Parathyroid adenoma (tissue), 2 donors: ENCODE measurements at regions not wholly inside any gene's neighbourhood (a gene's known extent, or its start where the extent isn't known, plus 50 kb on each side); places are given as distances from the start of the nearest gene placed in this dataset.

Experiments used
- H2AFZ ChIP-seq: fragments of 300-600 bp; sonication (generic); one replicate; pipeline ENCODE4 v1.7.0; 2017; ENCODE audit warnings: antibody characterized with exemption, mild to moderate bottlenecking
- H3K27ac ChIP-seq: fragments of 300-600 bp; sonication (generic); one replicate; pipeline ENCODE4 v1.7.0; 2017
- H3K27me3 ChIP-seq: fragments of 300-600 bp; sonication (generic); one replicate; pipeline ENCODE4 v1.7.0; 2017; ENCODE audit warnings: low read length; ENCODE audit not compliant: control insufficient read depth, insufficient read depth
- H3K36me3 ChIP-seq: fragments of 300-600 bp; sonication (generic); one replicate; pipeline ENCODE4 v1.7.0; 2017; ENCODE audit warnings: low read length; ENCODE audit not compliant: control insufficient read depth, insufficient read depth
- H3K4me1 ChIP-seq: fragments of 300-600 bp; sonication (generic); one replicate; pipeline ENCODE4 v1.7.0; 2017; ENCODE audit warnings: control low read depth
- H3K4me2 ChIP-seq: fragments of 300-600 bp; sonication (generic); one replicate; pipeline ENCODE4 v1.7.0; 2017; ENCODE audit warnings: low read length
- H3K4me3 ChIP-seq: fragments of 300-600 bp; sonication (generic); one replicate; pipeline ENCODE4 v1.7.0; 2017; ENCODE audit warnings: low read depth, low read length
- H3K79me2 ChIP-seq: fragments of 300-600 bp; sonication (generic); one replicate; pipeline ENCODE4 v1.7.0; 2017; ENCODE audit warnings: control low read depth
- H3K9ac ChIP-seq: fragments of 300-600 bp; sonication (generic); one replicate; pipeline ENCODE4 v1.7.0; 2017; ENCODE audit warnings: mild to moderate bottlenecking
- H3K9me3 ChIP-seq: fragments of 300-600 bp; sonication (generic); one replicate; pipeline ENCODE4 v1.7.0; 2017; ENCODE audit warnings: low read length; ENCODE audit not compliant: control insufficient read depth
- CTCF ChIP-seq: fragments of 300-600 bp; sonication (generic); IDR thresholded peaks from one replicate; pipeline ENCODE4 v1.7.0; 2017; ENCODE audit warnings: antibody characterized with exemption, mild to moderate bottlenecking
- donor health status: primary hyperparathyroidism.

GRCh38 chr4:104211657-104212056 is 283.0 kb downstream of the CXXC4 start:
- H3K79me2 ChIP-seq = no peaks in the 10 kb centered on the region
- no peak overlapping the region for H3K4me2 ChIP-seq
- no peak overlapping the region for H3K4me3 ChIP-seq
- H3K27ac ChIP-seq = no peak overlapping the region
- no peak for TF ChIP-seq CTCF
- no peaks in the 10 kb centered on the region for H3K9me3 ChIP-seq
- no peak overlapping the region for H3K9ac ChIP-seq
- no peak overlapping the region for H2AFZ ChIP-seq
- no peaks in the 10 kb centered on the region for H3K4me1 ChIP-seq
- H3K36me3 ChIP-seq = no peaks in the 10 kb centered on the region
- H3K27me3 ChIP-seq = no peaks in the 10 kb centered on the region

GRCh38 chr4:104210420-104210819 is 284.3 kb downstream of the CXXC4 start:
- Histone ChIP-seq H3K4me3 (no peak overlapping the region), H3K27ac (no peak overlapping the region), H3K4me2 (no peak overlapping the region), H3K27me3 (no peaks in the 10 kb centered on the region), H3K4me1 (no peaks in the 10 kb centered on the region), H3K79me2 (no peaks in the 10 kb centered on the region), H2AFZ (no peak overlapping the region), H3K36me3 (no peaks in the 10 kb centered on the region), H3K9ac (no peak overlapping the region), H3K9me3 (no peaks in the 10 kb centered on the region)
- TF ChIP-seq CTCF = no peak

GRCh38 chr4:104206784-104207183 is 287.9 kb downstream of the CXXC4 start:
- Histone ChIP-seq H3K9me3 (no peaks in the 10 kb centered on the region), H3K79me2 (no peaks in the 10 kb centered on the region), H3K9ac (no peak overlapping the region), H3K27ac (no peak overlapping the region), H3K4me1 (no peaks in the 10 kb centered on the region), H2AFZ (no peak overlapping the region), H3K27me3 (no peaks in the 10 kb centered on the region), H3K36me3 (no peaks in the 10 kb centered on the region), H3K4me2 (no peak overlapping the region), H3K4me3 (no peak overlapping the region)
- no peak for TF ChIP-seq CTCF

GRCh38 chr4:104205116-104205515 is 289.6 kb downstream of the CXXC4 start:
- Histone ChIP-seq H3K79me2 (no peaks in the 10 kb centered on the region), H3K9ac (no peak overlapping the region), H3K4me1 (no peaks in the 10 kb centered on the region), H3K4me3 (no peak overlapping the region), H3K27me3 (no peaks in the 10 kb centered on the region), H3K27ac (no peak overlapping the region), H3K4me2 (no peak overlapping the region), H3K9me3 (no peaks in the 10 kb centered on the region), H3K36me3 (no peaks in the 10 kb centered on the region), H2AFZ (no peak overlapping the region)
- no peak for TF ChIP-seq CTCF

GRCh38 chr4:104188301-104188700 is 306.4 kb downstream of the CXXC4 start:
- Histone ChIP-seq H3K36me3 (no peaks in the 10 kb centered on the region), H2AFZ (no peak overlapping the region), H3K9ac (no peak overlapping the region), H3K4me2 (no peak overlapping the region), H3K4me3 (no peak overlapping the region), H3K4me1 (no peaks in the 10 kb centered on the region), H3K79me2 (no peaks in the 10 kb centered on the region), H3K27me3 (no peaks in the 10 kb centered on the region), H3K27ac (no peak overlapping the region), H3K9me3 (no peaks in the 10 kb centered on the region)
- TF ChIP-seq CTCF = no peak
